Ovary (tissue), 3 donors: ENCODE measurements at regions not wholly inside any gene's neighbourhood (a gene's known extent, or its start where the extent isn't known, plus 50 kb on each side); places are given as distances from the start of the nearest gene placed in this dataset.

ENCODE experiments used
- EP300 ChIP-seq: sonication (generic); formaldehyde crosslinking; IDR thresholded peaks from one replicate; pipeline ENCODE4 v1.6.1; 2017; ENCODE audit warnings: antibody characterized with exemption
- POLR2A ChIP-seq: fragments of 450-650 bp; IDR thresholded peaks from one replicate; pipeline ENCODE4 v1.6.1; 2017; ENCODE audit warnings: antibody characterized with exemption, mild to moderate bottlenecking, moderate library complexity
- TF ChIP-seq, protein P1 (sequence below), 3 donors: fragments of 450-650 bp in 2 of 3; fragments of 200-600 bp in 1 of 3; IDR thresholded peaks; one replicate each; pipeline versions ENCODE4 v1.5.1 to v1.8.0; 2016 to 2022; ENCODE audit warnings: antibody characterized with exemption in 3 of 3, mild to moderate bottlenecking in 1 of 3
- donor health status: DM: no; HTN: no; CAD: no.

DNA sequence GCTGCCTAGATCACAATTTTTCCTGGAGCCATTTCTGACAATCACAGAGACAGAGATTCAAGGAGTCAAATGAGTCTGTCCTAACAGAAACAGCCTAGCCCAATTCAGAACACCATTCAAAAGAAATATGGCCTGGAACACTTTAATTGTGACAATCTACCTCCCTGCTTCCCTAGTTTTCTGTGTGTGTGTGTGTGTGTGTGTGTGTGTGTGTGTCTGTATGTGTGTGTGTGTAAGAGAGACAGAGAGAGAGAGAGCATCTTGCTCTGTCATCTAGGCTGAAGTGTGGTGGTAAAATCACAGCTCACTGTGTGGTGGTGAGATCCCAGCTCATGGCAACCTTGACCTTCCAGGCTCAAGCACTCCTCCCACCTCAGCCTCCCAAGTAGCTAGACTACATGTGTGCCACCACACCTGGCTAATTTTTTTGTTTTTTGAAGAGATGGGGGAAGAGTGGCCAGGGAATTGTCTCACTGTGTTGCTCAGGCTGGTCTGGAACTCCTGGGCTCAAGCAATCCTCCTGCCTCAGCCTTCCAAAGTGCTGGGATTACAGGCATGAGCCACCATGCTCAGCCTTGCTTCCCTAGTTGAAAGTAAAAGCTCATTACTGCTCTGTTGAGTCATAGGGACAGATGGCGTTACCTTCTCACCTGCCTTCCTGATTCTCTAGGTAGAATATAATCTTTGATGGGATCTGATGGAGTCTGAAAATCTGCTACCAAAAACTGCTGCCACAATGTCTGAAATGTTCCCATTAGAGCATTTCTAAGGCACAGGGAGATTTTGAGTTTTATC lies 89.6 kb upstream of the BEND6 start:
- no peak for TF ChIP-seq EP300
- no peak for TF ChIP-seq POLR2A
- TF ChIP-seq, protein P1, sequence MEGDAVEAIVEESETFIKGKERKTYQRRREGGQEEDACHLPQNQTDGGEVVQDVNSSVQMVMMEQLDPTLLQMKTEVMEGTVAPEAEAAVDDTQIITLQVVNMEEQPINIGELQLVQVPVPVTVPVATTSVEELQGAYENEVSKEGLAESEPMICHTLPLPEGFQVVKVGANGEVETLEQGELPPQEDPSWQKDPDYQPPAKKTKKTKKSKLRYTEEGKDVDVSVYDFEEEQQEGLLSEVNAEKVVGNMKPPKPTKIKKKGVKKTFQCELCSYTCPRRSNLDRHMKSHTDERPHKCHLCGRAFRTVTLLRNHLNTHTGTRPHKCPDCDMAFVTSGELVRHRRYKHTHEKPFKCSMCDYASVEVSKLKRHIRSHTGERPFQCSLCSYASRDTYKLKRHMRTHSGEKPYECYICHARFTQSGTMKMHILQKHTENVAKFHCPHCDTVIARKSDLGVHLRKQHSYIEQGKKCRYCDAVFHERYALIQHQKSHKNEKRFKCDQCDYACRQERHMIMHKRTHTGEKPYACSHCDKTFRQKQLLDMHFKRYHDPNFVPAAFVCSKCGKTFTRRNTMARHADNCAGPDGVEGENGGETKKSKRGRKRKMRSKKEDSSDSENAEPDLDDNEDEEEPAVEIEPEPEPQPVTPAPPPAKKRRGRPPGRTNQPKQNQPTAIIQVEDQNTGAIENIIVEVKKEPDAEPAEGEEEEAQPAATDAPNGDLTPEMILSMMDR (IDR thresholded peaks at IDR 0.05) = no peak
